ENCODE measurements at regions not wholly inside any gene's neighbourhood (a gene's known extent, or its start where the extent isn't known, plus 50 kb on each side); places are given as distances from the start of the nearest gene placed in this dataset.

GRCh38 chr7:41255716-41256115 lies 447.2 kb downstream of the INHBA start:
- TF ChIP-seq, protein P1, sequence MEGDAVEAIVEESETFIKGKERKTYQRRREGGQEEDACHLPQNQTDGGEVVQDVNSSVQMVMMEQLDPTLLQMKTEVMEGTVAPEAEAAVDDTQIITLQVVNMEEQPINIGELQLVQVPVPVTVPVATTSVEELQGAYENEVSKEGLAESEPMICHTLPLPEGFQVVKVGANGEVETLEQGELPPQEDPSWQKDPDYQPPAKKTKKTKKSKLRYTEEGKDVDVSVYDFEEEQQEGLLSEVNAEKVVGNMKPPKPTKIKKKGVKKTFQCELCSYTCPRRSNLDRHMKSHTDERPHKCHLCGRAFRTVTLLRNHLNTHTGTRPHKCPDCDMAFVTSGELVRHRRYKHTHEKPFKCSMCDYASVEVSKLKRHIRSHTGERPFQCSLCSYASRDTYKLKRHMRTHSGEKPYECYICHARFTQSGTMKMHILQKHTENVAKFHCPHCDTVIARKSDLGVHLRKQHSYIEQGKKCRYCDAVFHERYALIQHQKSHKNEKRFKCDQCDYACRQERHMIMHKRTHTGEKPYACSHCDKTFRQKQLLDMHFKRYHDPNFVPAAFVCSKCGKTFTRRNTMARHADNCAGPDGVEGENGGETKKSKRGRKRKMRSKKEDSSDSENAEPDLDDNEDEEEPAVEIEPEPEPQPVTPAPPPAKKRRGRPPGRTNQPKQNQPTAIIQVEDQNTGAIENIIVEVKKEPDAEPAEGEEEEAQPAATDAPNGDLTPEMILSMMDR (IDR thresholded peaks at IDR 0.05) = no peak
- no peak for TF ChIP-seq EZH2 (IDR thresholded peaks at IDR 0.05)

Measured in neural progenitor cell (in vitro differentiated cells).